MCF 10A (cell line): ENCODE measurements at regions not wholly inside any gene's neighbourhood (a gene's known extent, or its start where the extent isn't known, plus 50 kb on each side); places are given as distances from the start of the nearest gene placed in this dataset.

Experiments
- BruUV-seq: library from RNA; stranded (reverse); fragments of 400-500 nt; replicated peaks from 2 replicates; lab custom pipeline; 2021; lab: Mats Ljungman, UMichigan
- CTCF ChIA-PET: fragments of 300-600 bp; sonication (Branson Sonifier 250); formaldehyde crosslinking; extraction: SDS; loops from one replicate; lab custom pipeline; 2021; ENCODE audit warnings: antibody characterized with exemption, inconsistent platforms; lab: Yijun Ruan, JAX
- POLR2A ChIA-PET: fragments of 300-600, 350-650 bp; sonication (Branson Sonifier 250); formaldehyde crosslinking; extraction: SDS; loops from one replicate; lab custom pipeline; 2020; ENCODE audit warnings: antibody characterized with exemption, inconsistent platforms; lab: Yijun Ruan, JAX
- DNase-seq: peaks from one replicate; pipeline ENCODE4 v3.0.0-alpha.2; 2018; ENCODE audit not compliant: unreplicated experiment
- H3K27ac Mint-ChIP-seq: one replicate; pipeline ENCODE4 v1.8.0; 2022; ENCODE audit warnings: mild to moderate bottlenecking, low read depth, mixed read lengths; ENCODE audit not compliant: unreplicated experiment
- H3K27me3 Mint-ChIP-seq: one replicate; pipeline ENCODE4 v1.8.0; 2022; ENCODE audit warnings: mixed read lengths; ENCODE audit not compliant: insufficient read depth, unreplicated experiment
- H3K36me3 Mint-ChIP-seq: one replicate; pipeline ENCODE4 v1.8.0; 2022; ENCODE audit warnings: mild to moderate bottlenecking, moderate library complexity, mixed read lengths; ENCODE audit not compliant: insufficient read depth, unreplicated experiment
- H3K4me1 Mint-ChIP-seq: one replicate; pipeline ENCODE4 v1.8.0; 2022; ENCODE audit warnings: mixed read lengths; ENCODE audit not compliant: insufficient read depth, unreplicated experiment
- H3K4me3 Mint-ChIP-seq: one replicate; pipeline ENCODE4 v1.8.0; 2022; ENCODE audit warnings: mild to moderate bottlenecking, moderate library complexity, mixed read lengths; ENCODE audit not compliant: unreplicated experiment
- H3K9me3 Mint-ChIP-seq: one replicate; pipeline ENCODE4 v1.8.0; 2022; ENCODE audit warnings: mixed read lengths; ENCODE audit not compliant: unreplicated experiment
- intact Hi-C: fragments of 100-400 bp; cut with micrococcal nuclease; formaldehyde crosslinking; loops from 2 replicates; pipeline ENCODE4 v1.14.1; 2022
- TF ChIP-seq, protein P1 (sequence below): fragments of 200-600 bp; IDR thresholded peaks from one replicate; pipeline ENCODE4 v1.8.0; 2022; ENCODE audit warnings: antibody characterized with exemption, mild to moderate bottlenecking; ENCODE audit not compliant: unreplicated experiment

DNA sequence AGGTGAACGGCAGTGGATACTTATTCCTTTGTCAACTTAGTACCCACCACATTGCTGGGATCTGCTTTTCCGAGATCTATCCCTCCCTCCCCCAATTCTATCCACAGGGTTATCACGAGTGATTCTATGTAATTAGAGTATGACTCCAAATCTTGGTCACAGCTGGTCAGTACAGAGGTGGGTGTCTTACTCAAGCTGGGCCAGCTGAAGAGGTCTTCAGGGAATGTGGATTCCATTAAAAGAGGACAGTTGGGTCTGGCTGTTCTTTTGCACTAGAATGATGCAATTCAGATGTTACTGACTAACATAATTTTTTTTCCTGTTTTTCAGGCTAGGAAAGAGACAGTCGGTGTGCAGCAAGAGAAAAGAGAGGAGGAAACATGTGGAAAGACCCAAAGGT lies 92.3 kb downstream of the HS3ST1 start:
- Mint-ChIP-seq H3K9me3 (no peaks in the 10 kb centered on the region), H3K36me3 (no peaks in the 10 kb centered on the region), H3K4me3 (no peak overlapping the region), H3K4me1 (no peaks in the 10 kb centered on the region), H3K27me3 (no peaks in the 10 kb centered on the region), H3K27ac (no peak overlapping the region)
- POLR2A ChIA-PET: no interaction called here
- intact Hi-C loops: no loop called here
- TF ChIP-seq, protein P1, sequence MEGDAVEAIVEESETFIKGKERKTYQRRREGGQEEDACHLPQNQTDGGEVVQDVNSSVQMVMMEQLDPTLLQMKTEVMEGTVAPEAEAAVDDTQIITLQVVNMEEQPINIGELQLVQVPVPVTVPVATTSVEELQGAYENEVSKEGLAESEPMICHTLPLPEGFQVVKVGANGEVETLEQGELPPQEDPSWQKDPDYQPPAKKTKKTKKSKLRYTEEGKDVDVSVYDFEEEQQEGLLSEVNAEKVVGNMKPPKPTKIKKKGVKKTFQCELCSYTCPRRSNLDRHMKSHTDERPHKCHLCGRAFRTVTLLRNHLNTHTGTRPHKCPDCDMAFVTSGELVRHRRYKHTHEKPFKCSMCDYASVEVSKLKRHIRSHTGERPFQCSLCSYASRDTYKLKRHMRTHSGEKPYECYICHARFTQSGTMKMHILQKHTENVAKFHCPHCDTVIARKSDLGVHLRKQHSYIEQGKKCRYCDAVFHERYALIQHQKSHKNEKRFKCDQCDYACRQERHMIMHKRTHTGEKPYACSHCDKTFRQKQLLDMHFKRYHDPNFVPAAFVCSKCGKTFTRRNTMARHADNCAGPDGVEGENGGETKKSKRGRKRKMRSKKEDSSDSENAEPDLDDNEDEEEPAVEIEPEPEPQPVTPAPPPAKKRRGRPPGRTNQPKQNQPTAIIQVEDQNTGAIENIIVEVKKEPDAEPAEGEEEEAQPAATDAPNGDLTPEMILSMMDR: no peak
- CTCF ChIA-PET: no interaction called here
- BruUV-seq: no TSS peak
- no peak for DNase-seq

- intact Hi-C loops: no loop called here
- no peaks in the 10 kb centered on the region for H3K36me3 Mint-ChIP-seq
- no peaks in the 10 kb centered on the region for H3K4me1 Mint-ChIP-seq
- BruUV-seq: no TSS peak
- ChIA-PET CTCF (no interaction called here), POLR2A (no interaction called here)
- no peak overlapping the region for H3K4me3 Mint-ChIP-seq
- no peaks in the 10 kb centered on the region for H3K27me3 Mint-ChIP-seq
- no peak for DNase-seq
- TF ChIP-seq, protein P1: no peak
- no peak overlapping the region for H3K27ac Mint-ChIP-seq
- no peaks in the 10 kb centered on the region for H3K9me3 Mint-ChIP-seq
These were observed 93.8 kb downstream of the HS3ST1 start for GRCh38 chr4:11334887-11335286.

DNA sequence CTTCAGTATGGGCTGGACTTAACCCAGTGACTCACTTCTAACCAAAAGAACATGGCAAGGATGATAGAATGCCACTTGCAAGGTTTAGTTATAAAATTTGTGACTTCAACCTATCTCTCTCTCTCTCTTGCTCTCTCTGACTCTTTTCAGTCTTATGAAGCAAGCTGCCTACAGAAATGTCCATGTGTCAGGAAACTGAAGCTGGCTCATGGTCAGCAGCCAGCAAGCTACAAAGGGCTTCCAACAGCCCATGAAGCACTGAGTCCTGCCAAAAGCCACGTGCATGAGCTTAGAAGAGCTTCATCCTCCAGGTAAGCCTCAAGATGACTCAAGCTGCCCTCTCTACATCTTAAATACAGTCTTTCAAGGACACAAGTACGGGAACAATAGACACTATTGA lies 100.3 kb downstream of the HS3ST1 start:
- DNase-seq: no peak
- Mint-ChIP-seq H3K27ac (no peak overlapping the region), H3K27me3 (no peaks in the 10 kb centered on the region), H3K4me3 (no peak overlapping the region), H3K4me1 (no peaks in the 10 kb centered on the region), H3K36me3 (no peaks in the 10 kb centered on the region), H3K9me3 (peaks cover 2% of the 10 kb centered on the region)
- intact Hi-C loops: no loop called here
- CTCF ChIA-PET: interaction anchor here (0.6 kb wide), 1 partner anchor 1013 kb away, joined by 3 read pairs; no protein-coding TSS in a partner anchor
- POLR2A ChIA-PET: no interaction called here
- no TSS peak for BruUV-seq
- TF ChIP-seq, protein P1: no peak

- H3K36me3 Mint-ChIP-seq: no peaks in the 10 kb centered on the region
- no peaks in the 10 kb centered on the region for H3K27me3 Mint-ChIP-seq
- DNase-seq: no peak
- H3K9me3 Mint-ChIP-seq: peaks cover 17% of the 10 kb centered on the region
- BruUV-seq: no TSS peak
- H3K4me3 Mint-ChIP-seq: no peak overlapping the region
- CTCF ChIA-PET: interaction anchor here (0.5 kb wide), 1 partner anchor 264 kb away, joined by 4 read pairs; no protein-coding TSS in a partner anchor
- H3K4me1 Mint-ChIP-seq: no peaks in the 10 kb centered on the region
- intact Hi-C loops: no loop called here
- TF ChIP-seq, protein P1: no peak
- no peak overlapping the region for H3K27ac Mint-ChIP-seq
- POLR2A ChIA-PET: interaction anchor here (0.6 kb wide), 1 partner anchor 892 kb away, joined by 3 read pairs; no protein-coding TSS in a partner anchor
These were observed 102.7 kb downstream of the HS3ST1 start for GRCh38 chr4:11326021-11326420.
